Ovary (tissue), 7 donors: ENCODE measurements at regions not wholly inside any gene's neighbourhood (a gene's known extent, or its start where the extent isn't known, plus 50 kb on each side); places are given as distances from the start of the nearest gene placed in this dataset.

Experiments used
- DNase-seq, 5 donors: peaks; one replicate each; pipeline ENCODE4 v3.0.0-alpha.2; 2019 to 2020
- H3K27ac ChIP-seq, 2 donors: fragments of 200-600 bp; one replicate each; pipeline versions ENCODE4 v1.5.1 to v1.8.0; 2019 to 2022
- H3K27me3 ChIP-seq: fragments of 200-600 bp; one replicate; pipeline ENCODE4 v1.8.0; 2022
- H3K36me3 ChIP-seq: fragments of 200-600 bp; sonication (generic); one replicate; pipeline ENCODE4 v1.5.1; 2019
- H3K4me1 ChIP-seq: one replicate; pipeline ENCODE4 v1.8.1; 2013; ENCODE audit warnings: mild to moderate bottlenecking, moderate library complexity; ENCODE audit not compliant: insufficient read depth
- H3K4me3 ChIP-seq: fragments of 200-600 bp; sonication (generic); one replicate; pipeline ENCODE4 v1.5.1; 2017
- H3K9me3 ChIP-seq, 2 donors: fragments of 200-600 bp in 1 of 2; sonication (generic) in 1 of 2; one replicate each; pipeline versions ENCODE4 v1.5.1 to v1.8.1; 2013 to 2019; ENCODE audit warnings: mild to moderate bottlenecking in 1 of 2, moderate library complexity in 1 of 2
- EP300 ChIP-seq: sonication (generic); formaldehyde crosslinking; IDR thresholded peaks from one replicate; pipeline ENCODE4 v1.6.1; 2017; ENCODE audit warnings: antibody characterized with exemption
- POLR2A ChIP-seq: fragments of 450-650 bp; IDR thresholded peaks from one replicate; pipeline ENCODE4 v1.6.1; 2017; ENCODE audit warnings: antibody characterized with exemption, mild to moderate bottlenecking, moderate library complexity
- WGBS, 3 donors: extraction: QIAGEN DNeasy Blood & Tissue Kit in 1 of 3; methylation state at CpG; one replicate each; pipeline versions ENCODE4 v1.1.5 to v1.1.7; 2013 to 2017; 5-methylcytosine and 5-hydroxymethylcytosine counted together
- intact Hi-C, 4 donors: fragments of 100-400 bp; cut with DNase I; formaldehyde crosslinking; loops; one replicate each; pipeline versions ENCODE4 v1.11.0 to v1.15.1; 2022 to 2023
- TF ChIP-seq, protein P1 (sequence below), 3 donors: fragments of 450-650 bp in 2 of 3; fragments of 200-600 bp in 1 of 3; IDR thresholded peaks; one replicate each; pipeline versions ENCODE4 v1.5.1 to v1.8.0; 2016 to 2022; ENCODE audit warnings: antibody characterized with exemption in 3 of 3, mild to moderate bottlenecking in 1 of 3
- donor health status: DM: no; HTN: no; CAD: no; lungs with moderate emphysema.
- donor health status: DM: no; HTN: no; CAD: no.
- donor health status: Bipolar disorder and iron deficiency.
- donor health status: DM: no; HTN: no; CAD: no.
- donor health status: DM: yes; HTN: yes; CAD: no.

DNA sequence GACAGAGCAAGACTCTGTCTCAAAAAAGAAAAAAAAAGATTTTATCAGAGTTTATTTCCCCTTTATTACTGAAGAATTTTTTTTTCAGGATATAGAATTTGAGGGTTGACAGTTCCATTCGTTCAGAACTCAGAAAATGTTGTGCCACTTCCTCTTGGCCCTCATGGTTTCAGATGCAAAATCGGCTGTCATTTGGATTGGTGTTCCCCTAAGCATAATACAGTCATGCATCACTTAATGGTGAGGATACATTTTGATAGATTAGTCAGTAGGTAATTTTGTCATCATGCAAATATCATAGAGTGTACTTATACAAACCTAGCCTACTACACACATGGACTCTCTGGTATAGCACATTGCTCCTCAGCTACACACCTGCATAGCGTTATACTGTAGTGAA, 263.9 kb upstream of the RTL1 start:
- H3K27me3 ChIP-seq = no peaks in the 10 kb centered on the region
- intact Hi-C loops = no loop called here
- no peak for DNase-seq
- no peak for TF ChIP-seq EP300
- no peak for TF ChIP-seq POLR2A
- TF ChIP-seq, protein P1, sequence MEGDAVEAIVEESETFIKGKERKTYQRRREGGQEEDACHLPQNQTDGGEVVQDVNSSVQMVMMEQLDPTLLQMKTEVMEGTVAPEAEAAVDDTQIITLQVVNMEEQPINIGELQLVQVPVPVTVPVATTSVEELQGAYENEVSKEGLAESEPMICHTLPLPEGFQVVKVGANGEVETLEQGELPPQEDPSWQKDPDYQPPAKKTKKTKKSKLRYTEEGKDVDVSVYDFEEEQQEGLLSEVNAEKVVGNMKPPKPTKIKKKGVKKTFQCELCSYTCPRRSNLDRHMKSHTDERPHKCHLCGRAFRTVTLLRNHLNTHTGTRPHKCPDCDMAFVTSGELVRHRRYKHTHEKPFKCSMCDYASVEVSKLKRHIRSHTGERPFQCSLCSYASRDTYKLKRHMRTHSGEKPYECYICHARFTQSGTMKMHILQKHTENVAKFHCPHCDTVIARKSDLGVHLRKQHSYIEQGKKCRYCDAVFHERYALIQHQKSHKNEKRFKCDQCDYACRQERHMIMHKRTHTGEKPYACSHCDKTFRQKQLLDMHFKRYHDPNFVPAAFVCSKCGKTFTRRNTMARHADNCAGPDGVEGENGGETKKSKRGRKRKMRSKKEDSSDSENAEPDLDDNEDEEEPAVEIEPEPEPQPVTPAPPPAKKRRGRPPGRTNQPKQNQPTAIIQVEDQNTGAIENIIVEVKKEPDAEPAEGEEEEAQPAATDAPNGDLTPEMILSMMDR (IDR thresholded peaks at IDR 0.05) = no peak
- H3K36me3 ChIP-seq = no peaks in the 10 kb centered on the region
- no peak overlapping the region for H3K27ac ChIP-seq
- no peak overlapping the region for H3K4me3 ChIP-seq
- H3K9me3 ChIP-seq = no peaks in the 10 kb centered on the region
- 64 to 81% (median 75%) methylated on average over 3 of the region's 3 CpGs for WGBS, 3 donors
- no peaks in the 10 kb centered on the region for H3K4me1 ChIP-seq

- TF ChIP-seq, protein P1 (IDR thresholded peaks at IDR 0.05) = no peak
- TF ChIP-seq POLR2A = no peak
- TF ChIP-seq EP300 = no peak
- no peak for DNase-seq
- Histone ChIP-seq H3K27me3 (no peaks in the 10 kb centered on the region), H3K36me3 (no peaks in the 10 kb centered on the region), H3K9me3 (no peaks in the 10 kb centered on the region), H3K27ac (no peak overlapping the region), H3K4me3 (no peak overlapping the region), H3K4me1 (no peaks in the 10 kb centered on the region)
- intact Hi-C loops = no loop called here
- WGBS, 3 donors = 64 to 79% (median 77%) methylated on average over 8 of the region's 8 CpGs
Observed at GRCh38 chr14:101169267-101169666, 265.7 kb upstream of the RTL1 start.

- H3K27ac ChIP-seq = no peak overlapping the region
- intact Hi-C loops = no loop called here
- H3K36me3 ChIP-seq = no peaks in the 10 kb centered on the region
- no peak overlapping the region for H3K4me3 ChIP-seq
- WGBS, 3 donors = 69 to 88% (median 74%) methylated on average over 5 of the region's 5 CpGs
- H3K9me3 ChIP-seq = no peaks in the 10 kb centered on the region
- peak in 1 of 5 donors; percentile 14 for DNase-seq
- TF ChIP-seq, protein P1 (IDR thresholded peaks at IDR 0.05) = no peak
- TF ChIP-seq POLR2A (no peak), EP300 (no peak)
- H3K27me3 ChIP-seq = no peaks in the 10 kb centered on the region
- H3K4me1 ChIP-seq = no peaks in the 10 kb centered on the region
Observed at GRCh38 chr14:101171650-101172049, 268.1 kb upstream of the RTL1 start.

- Histone ChIP-seq H3K36me3 (no peaks in the 10 kb centered on the region), H3K9me3 (no peaks in the 10 kb centered on the region), H3K27ac (no peak overlapping the region), H3K4me1 (peaks cover 3% of the 10 kb centered on the region), H3K4me3 (no peak overlapping the region), H3K27me3 (no peaks in the 10 kb centered on the region)
- TF ChIP-seq, protein P1 (IDR thresholded peaks at IDR 0.05) = no peak
- TF ChIP-seq POLR2A (no peak), EP300 (no peak)
- intact Hi-C loops = no loop called here
- 84 to 89% (median 86%) methylated on average over 9 of the region's 9 CpGs for WGBS, 3 donors
- DNase-seq = peak in 1 of 5 donors; percentile 13
Observed at GRCh38 chr14:101173698-101174521, 270.4 kb upstream of the RTL1 start.
